GM19452 (cell line): ENCODE measurements at regions not wholly inside any gene's neighbourhood (a gene's known extent, or its start where the extent isn't known, plus 50 kb on each side); places are given as distances from the start of the nearest gene placed in this dataset.
"Not testable (repeated sequence)": the region's sequence is repeated elsewhere in the genome, so short reads cannot be mapped to it uniquely, and the experiment has no call there.

Experiments used
- ATAC-seq: cut with Tn5 transposase; IDR thresholded peaks from one replicate; pipeline ENCODE4 v1.9.1; 2021; ENCODE audit not compliant: unreplicated experiment

GRCh38 chr1:29631836-29632805, 395.8 kb downstream of the PTPRU start:
- ATAC-seq, result no peak

GRCh38 chr1:29631361-29631760, 395.0 kb downstream of the PTPRU start:
- no peak for ATAC-seq

DNA sequence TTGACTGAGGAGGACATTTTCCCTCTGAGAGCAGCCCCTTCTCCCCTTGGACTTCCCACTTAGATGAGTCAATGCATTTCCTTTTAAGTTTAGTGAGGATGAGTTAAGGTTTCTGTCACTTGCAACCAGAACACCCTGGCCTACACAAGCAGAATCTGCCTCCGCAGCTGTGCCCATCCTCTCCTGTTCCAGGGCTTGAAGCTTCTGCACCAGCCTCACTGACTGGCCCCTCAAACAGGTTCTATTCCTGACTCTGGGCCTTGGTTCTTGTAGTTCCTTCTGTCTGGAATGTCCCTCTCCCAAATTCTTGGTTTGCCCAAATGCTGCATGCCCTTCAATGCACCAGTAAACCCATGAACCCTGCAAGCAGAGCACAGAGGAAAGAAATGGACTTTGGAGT, 394.4 kb downstream of the PTPRU start:
- no peak for ATAC-seq

GRCh38 chr1:29629814-29630516, 393.6 kb downstream of the PTPRU start:
- no peak for ATAC-seq

- no peak for ATAC-seq
Observed at GRCh38 chr1:29629401-29629800, 393.1 kb downstream of the PTPRU start.

- no peak for ATAC-seq
Observed at GRCh38 chr1:29628190-29628589, 391.9 kb downstream of the PTPRU start.

GRCh38 chr1:29626726-29627125, 390.4 kb downstream of the PTPRU start:
- ATAC-seq, result no peak

- ATAC-seq, result no peak
Observed at GRCh38 chr1:29626066-29626465, 389.7 kb downstream of the PTPRU start.

- ATAC-seq, result no peak
Observed at GRCh38 chr1:29625084-29625420, 388.7 kb downstream of the PTPRU start.

GRCh38 chr1:29624320-29625083, 388.2 kb downstream of the PTPRU start:
- ATAC-seq, result no peak

DNA sequence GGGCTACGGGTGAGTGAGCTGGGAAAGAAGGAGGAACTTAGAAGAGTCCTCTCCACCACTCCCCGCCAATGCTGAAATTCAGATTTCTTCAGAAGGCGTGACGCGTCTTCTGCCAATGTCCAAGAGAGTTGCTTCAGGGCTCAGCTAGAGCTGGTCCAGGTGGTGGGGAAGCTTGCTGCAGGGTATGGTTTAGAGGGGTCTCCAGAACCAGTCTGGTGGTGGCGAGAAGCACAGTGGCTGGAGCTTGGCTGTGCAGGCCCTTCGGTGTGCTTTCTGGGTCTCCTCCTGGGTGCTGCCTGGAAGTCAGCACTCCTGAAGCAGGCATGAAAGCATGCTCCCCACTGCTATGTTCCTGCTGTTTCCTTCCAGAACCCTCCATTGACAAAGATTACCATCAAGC, 387.2 kb downstream of the PTPRU start:
- ATAC-seq, result no peak

DNA sequence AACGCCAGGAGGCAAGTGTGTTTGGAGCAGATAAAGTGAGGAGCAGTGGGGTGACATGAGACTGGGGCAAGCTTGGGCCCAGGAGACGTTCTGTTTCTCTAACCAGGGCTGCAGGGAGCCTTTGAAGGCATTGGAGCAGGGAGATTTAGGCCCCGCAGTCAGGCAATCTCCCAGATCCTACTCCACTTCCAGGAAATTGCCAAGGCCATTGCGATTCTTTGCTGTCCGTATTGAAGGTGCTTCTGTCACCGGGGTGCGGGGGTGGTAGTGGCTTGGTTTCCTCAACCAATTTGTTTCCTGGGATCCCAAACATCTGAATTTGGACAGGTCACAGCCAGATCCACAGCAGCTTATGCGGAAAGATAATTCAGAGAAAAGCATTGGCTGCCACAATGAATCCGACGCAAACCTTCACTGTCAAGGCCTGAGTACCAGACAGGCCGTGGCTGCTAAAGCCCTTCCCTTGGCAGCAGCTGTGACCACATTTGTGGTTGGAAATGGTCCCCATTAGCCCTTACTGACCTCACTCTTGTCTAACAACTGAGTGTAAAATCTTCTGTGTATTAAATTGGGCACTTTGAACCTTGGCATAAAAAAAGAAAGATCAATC, 385.6 kb downstream of the PTPRU start:
- no peak for ATAC-seq

DNA sequence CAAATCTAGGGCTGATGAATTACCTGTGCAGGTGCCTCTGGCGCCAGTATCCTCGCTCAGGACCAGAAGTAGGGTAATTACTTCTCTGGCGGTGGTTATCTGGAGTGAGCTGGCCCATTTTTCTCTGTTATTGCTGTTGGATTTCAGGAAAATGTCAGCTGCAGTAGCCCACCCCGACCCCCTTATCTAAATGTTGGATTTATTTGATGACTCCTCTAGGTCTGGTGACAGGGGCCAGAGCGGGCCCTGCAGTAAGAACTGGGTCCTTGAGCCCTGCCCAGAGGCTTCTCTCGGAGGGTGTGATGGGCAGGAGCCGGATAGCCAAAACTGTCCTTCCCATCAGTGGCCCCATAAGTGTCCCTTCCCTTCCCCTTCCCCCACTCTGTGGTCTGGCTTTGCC, 384.3 kb downstream of the PTPRU start:
- no peak for ATAC-seq

DNA sequence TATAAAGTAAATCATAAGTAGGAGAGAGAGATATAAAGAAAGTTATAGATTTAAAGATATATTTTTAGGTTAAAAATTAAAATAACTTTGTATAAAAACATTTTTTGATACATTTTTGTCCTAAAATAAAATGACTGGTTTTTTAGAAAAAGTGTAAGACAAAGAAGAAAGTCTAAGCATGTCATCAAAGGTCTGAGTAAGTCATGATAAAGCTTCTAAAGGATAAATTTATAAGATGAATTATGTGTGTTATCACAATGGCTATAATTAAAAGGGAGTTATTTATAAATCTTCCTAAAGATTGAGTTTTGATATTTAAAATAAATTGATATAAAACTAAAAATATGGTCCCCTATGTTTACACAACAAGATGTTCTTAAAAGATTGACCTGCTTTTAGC, 370.9 kb downstream of the PTPRU start:
- ATAC-seq, result no peak

DNA sequence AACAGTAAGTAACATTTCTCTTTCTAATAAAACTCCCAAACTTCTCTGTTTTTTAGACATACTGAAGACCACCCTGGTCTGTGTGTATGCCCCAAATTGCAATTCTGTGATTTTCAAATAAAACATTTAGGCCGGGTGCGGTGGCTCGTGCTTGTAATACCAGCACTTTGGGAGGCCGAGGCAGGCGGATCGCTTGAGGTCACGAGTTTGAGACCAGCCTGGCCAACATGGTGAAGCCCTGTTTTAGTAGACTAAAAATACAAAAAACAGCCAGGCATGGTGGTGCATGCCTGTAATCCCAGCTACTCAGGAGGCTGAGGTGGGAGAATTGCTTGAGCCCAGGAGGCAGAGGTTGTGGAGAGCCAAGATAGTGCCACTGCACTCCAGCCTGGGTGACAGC, 368.5 kb downstream of the PTPRU start:
- not testable (repeated sequence) for ATAC-seq

- no peak for ATAC-seq
Observed at GRCh38 chr1:29603622-29604021, 367.3 kb downstream of the PTPRU start.

GRCh38 chr1:29602203-29602602, 365.9 kb downstream of the PTPRU start:
- ATAC-seq, result no peak

DNA sequence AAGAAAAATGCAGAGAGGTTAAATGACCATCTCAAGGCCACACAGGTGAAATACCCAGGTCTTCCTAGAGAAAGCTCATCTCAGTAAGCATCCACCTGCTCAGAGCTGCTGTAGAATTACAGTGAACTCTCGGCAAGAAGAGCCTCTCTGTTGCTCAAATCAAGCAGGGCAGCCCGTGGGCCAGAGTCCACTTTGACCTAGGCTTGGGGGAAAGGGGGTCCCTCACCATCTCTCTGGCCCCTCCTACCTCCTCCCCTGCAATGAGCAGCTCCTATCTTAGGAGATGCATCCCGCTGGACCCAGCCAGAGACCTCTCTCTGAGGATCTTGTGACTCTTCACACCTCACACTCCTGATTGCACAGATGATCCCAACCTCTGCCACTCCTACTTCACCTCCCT, 364.7 kb downstream of the PTPRU start:
- no peak for ATAC-seq

DNA sequence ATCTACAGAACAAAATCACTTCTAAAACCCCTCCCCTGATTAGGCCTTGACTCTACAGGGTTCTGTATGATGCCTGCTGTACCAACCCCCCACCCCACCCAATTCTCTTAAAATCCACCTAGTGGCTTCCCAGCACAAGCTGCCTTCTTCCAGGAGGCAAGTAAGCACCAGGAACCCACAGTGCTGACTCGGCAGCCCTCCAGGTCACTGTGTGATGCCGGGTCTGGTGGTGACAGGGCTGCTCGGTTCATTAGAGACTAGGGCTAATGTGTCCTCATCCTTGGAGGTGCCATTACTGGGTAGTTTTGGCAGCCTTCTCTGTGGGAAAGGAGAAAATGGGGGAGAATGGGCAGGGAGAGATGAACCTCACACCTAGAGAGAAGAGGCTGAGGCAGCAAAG, 363.5 kb downstream of the PTPRU start:
- no peak for ATAC-seq

DNA sequence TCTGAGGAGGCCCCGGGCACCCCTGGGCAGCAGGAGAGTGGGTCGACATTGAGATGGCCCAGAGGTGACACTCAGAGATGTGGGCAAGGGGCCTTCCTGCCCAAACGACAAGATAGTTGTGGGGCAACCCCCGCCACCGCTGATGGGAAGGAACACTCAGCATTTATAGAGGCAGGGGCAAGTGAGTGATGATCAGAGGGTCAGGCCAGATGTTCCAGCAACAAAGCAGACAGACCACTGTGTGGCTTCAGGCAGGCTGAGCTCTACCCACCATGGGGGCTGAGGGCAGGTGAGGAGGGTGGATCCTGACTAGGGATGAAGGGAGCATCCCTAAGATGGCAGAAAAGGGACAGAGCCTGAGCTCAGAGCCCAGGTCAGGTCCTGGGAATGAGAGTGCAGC, 362.7 kb downstream of the PTPRU start:
- no peak for ATAC-seq

DNA sequence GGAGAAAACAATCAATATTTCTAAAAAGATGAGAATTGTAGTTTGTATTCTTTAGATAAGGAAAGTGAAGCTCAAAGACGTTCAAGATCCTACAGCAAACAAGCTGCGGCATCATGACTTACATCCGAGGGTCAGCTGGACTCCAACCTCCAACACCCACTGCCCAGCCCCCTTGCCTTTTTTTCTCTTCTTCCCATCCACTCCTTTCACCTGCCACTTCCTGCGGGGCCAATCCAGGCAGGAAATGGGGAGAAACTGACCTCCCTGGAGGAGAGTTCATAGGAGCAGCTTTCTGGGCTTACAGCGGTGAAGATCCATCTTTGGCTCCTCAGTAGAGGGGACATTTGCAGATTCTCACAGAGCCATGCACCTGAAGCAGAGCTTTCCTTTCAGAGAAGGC, 361.5 kb downstream of the PTPRU start:
- ATAC-seq, result no peak
